ENCODE measurements at regions not wholly inside any gene's neighbourhood (a gene's known extent, or its start where the extent isn't known, plus 50 kb on each side); places are given as distances from the start of the nearest gene placed in this dataset.

GRCh38 chr3:22474706-22475445, 723.9 kb upstream of the ZNF385D start:
- Mint-ChIP-seq H3K4me3 (no peak overlapping the region), H3K36me3 (no peaks in the 10 kb centered on the region), H3K4me1 (no peaks in the 10 kb centered on the region), H3K9me3 (peaks cover 15% of the 10 kb centered on the region), H3K27ac (no peak overlapping the region)
- ATAC-seq (no peak), DNase-seq (ENCODE audit: low spot score in 2 of 2) (no peak)

- Mint-ChIP-seq H3K36me3 (no peaks in the 10 kb centered on the region), H3K27ac (no peak overlapping the region), H3K4me3 (no peak overlapping the region), H3K9me3 (peaks cover 16% of the 10 kb centered on the region), H3K4me1 (no peaks in the 10 kb centered on the region)
- DNase-seq (ENCODE audit: low spot score in 2 of 2) (no peak), ATAC-seq (no peak)
Observed at GRCh38 chr3:22475665-22476240, 724.7 kb upstream of the ZNF385D start.

- Mint-ChIP-seq H3K4me1 (no peaks in the 10 kb centered on the region), H3K9me3 (peaks cover 15% of the 10 kb centered on the region), H3K4me3 (no peak overlapping the region), H3K27ac (no peak overlapping the region), H3K36me3 (no peaks in the 10 kb centered on the region)
- DNase-seq (ENCODE audit: low spot score in 2 of 2), result no peak
- no peak for ATAC-seq
Observed at GRCh38 chr3:22476976-22477375, 726.0 kb upstream of the ZNF385D start.

- DNase-seq (ENCODE audit: low spot score in 2 of 2), result no peak
- H3K27ac Mint-ChIP-seq, result no peak overlapping the region
- H3K4me3 Mint-ChIP-seq, result no peak overlapping the region
- H3K36me3 Mint-ChIP-seq, result no peaks in the 10 kb centered on the region
- H3K4me1 Mint-ChIP-seq, result no peaks in the 10 kb centered on the region
- ATAC-seq, result no peak
- peaks cover 4% of the 10 kb centered on the region for H3K9me3 Mint-ChIP-seq
Observed at GRCh38 chr3:22485954-22486353, 717.2 kb upstream of the UBE2E2 start.

DNA sequence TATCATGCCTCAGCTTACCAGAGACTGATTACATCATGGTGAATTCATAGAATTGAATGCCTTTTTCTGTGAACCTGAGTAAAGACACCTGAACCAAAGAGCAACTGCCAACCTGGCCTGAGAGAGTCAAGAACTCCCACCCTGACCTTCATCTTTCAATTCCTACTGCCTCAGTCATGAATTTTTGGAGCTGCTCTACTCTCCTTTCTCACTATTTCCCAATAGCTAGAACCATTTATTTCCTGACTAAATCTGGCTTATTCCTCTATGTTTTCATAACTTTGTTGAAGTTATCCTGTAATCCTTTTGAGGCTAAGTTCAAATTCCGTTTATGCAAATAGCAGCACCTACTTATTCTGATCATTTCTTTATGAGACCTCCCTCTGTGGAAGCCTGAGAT, 712.4 kb upstream of the UBE2E2 start:
- H3K9me3 Mint-ChIP-seq, result peaks cover 7% of the 10 kb centered on the region
- no peaks in the 10 kb centered on the region for H3K4me1 Mint-ChIP-seq
- H3K4me3 Mint-ChIP-seq, result no peak overlapping the region
- ATAC-seq, result no peak
- H3K36me3 Mint-ChIP-seq, result no peaks in the 10 kb centered on the region
- no peak for DNase-seq (ENCODE audit: low spot score in 2 of 2)
- no peak overlapping the region for H3K27ac Mint-ChIP-seq

DNA sequence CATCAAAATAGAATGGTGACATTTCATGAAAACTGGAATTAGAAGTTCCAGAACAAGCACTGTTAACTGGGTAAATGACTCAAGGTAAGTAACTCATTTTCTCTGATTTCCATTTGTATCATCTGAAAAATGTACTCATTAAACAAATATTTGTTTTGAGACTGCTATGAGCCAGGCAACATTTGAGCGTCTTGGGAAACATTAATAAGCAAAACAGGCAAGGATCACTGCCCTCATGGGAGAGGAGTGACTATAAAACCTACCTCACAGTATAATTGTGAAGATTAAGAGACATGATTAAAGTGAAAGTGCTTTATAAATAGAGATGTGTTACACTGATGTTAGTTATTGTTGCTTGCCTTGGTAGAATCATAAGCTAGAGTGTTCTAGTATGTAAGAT, 711.8 kb upstream of the UBE2E2 start:
- ATAC-seq, result no peak
- no peaks in the 10 kb centered on the region for H3K4me1 Mint-ChIP-seq
- no peaks in the 10 kb centered on the region for H3K36me3 Mint-ChIP-seq
- no peak overlapping the region for H3K27ac Mint-ChIP-seq
- H3K4me3 Mint-ChIP-seq, result no peak overlapping the region
- peaks cover 7% of the 10 kb centered on the region for H3K9me3 Mint-ChIP-seq
- no peak for DNase-seq (ENCODE audit: low spot score in 2 of 2)

DNA sequence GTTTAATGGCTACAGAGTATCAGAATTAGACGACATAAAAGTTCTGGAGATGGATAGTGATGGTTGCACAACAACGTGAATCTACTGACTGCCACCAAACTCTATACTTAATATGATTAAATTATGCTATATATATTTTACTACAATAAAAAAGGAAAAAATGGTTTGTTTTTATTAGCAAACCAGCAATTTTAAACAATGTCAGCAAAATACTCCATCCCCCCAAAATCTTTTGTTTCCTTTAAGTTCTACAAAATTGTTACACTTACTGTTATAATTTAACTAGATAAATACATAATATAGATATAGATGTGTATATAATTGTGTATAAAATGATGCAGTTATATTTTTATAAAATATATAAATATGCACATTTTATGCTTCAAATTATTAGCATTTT, 710.8 kb upstream of the UBE2E2 start:
- no peaks in the 10 kb centered on the region for H3K4me1 Mint-ChIP-seq
- no peak for DNase-seq (ENCODE audit: low spot score in 2 of 2)
- no peak overlapping the region for H3K4me3 Mint-ChIP-seq
- ATAC-seq, result no peak
- no peaks in the 10 kb centered on the region for H3K36me3 Mint-ChIP-seq
- peaks cover 14% of the 10 kb centered on the region for H3K9me3 Mint-ChIP-seq
- H3K27ac Mint-ChIP-seq, result no peak overlapping the region

- no peak overlapping the region for H3K27ac Mint-ChIP-seq
- no peaks in the 10 kb centered on the region for H3K4me1 Mint-ChIP-seq
- DNase-seq (ENCODE audit: low spot score in 2 of 2), result no peak
- H3K36me3 Mint-ChIP-seq, result no peaks in the 10 kb centered on the region
- H3K4me3 Mint-ChIP-seq, result no peak overlapping the region
- H3K9me3 Mint-ChIP-seq, result peaks cover 22% of the 10 kb centered on the region
- no peak for ATAC-seq
Observed at GRCh38 chr3:22495241-22495640, 707.9 kb upstream of the UBE2E2 start.

GRCh38 chr3:22495791-22496190, 707.3 kb upstream of the UBE2E2 start:
- Mint-ChIP-seq H3K4me3 (no peak overlapping the region), H3K4me1 (no peaks in the 10 kb centered on the region), H3K36me3 (no peaks in the 10 kb centered on the region), H3K9me3 (peaks cover 22% of the 10 kb centered on the region), H3K27ac (no peak overlapping the region)
- DNase-seq (ENCODE audit: low spot score in 2 of 2), result no peak
- ATAC-seq, result no peak

DNA sequence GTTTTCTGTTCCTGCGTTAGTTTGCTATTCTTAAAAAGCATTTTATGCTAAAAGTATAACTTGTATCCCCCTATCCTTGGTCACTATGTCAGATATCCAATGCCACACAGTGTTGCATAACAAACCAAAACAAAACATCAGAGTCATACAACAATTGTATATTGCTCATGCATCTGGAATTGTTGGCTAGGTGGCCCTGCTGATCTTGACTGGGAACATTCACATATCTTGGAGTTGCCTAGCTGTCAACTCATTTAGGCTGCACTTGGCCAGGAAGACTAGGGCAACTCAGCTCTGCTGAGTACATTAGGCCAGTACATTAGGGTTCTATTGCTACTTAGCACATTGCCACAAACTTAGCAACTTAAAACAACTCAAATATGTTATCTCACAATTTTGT, 706.5 kb upstream of the UBE2E2 start:
- no peaks in the 10 kb centered on the region for H3K4me1 Mint-ChIP-seq
- no peaks in the 10 kb centered on the region for H3K36me3 Mint-ChIP-seq
- ATAC-seq (no peak), DNase-seq (ENCODE audit: low spot score in 2 of 2) (no peak)
- no peak overlapping the region for H3K4me3 Mint-ChIP-seq
- no peak overlapping the region for H3K27ac Mint-ChIP-seq
- H3K9me3 Mint-ChIP-seq, result peaks cover 18% of the 10 kb centered on the region

- no peaks in the 10 kb centered on the region for H3K36me3 Mint-ChIP-seq
- no peak for DNase-seq (ENCODE audit: low spot score in 2 of 2)
- no peak for ATAC-seq
- H3K27ac Mint-ChIP-seq, result no peak overlapping the region
- H3K4me3 Mint-ChIP-seq, result no peak overlapping the region
- no peaks in the 10 kb centered on the region for H3K4me1 Mint-ChIP-seq
- peaks cover 9% of the 10 kb centered on the region for H3K9me3 Mint-ChIP-seq
Observed at GRCh38 chr3:22506871-22507270, 696.3 kb upstream of the UBE2E2 start.

DNA sequence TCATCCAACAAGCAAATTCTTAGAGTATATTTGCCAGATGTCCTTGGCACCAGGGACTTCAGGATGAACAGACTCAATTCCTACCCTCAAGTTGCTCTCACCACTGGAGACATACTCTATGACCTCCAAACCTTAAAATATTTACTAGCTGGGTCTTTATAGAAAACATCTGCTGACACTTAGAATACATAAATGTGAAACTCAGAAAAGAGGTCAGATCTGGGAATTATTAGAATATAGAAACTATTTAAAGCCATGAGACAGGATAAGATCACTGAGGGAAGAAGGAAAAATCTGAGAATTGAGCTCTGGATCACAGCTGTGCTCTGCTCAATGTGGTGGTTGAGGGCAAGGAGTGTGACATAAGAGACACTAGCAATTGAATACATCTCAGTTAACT, 695.4 kb upstream of the UBE2E2 start:
- no peak for DNase-seq (ENCODE audit: low spot score in 2 of 2)
- Mint-ChIP-seq H3K9me3 (peaks cover 11% of the 10 kb centered on the region), H3K4me3 (no peak overlapping the region), H3K36me3 (no peaks in the 10 kb centered on the region), H3K4me1 (no peaks in the 10 kb centered on the region), H3K27ac (no peak overlapping the region)
- ATAC-seq, result no peak

- H3K36me3 Mint-ChIP-seq, result no peaks in the 10 kb centered on the region
- DNase-seq (ENCODE audit: low spot score in 2 of 2), result no peak
- peaks cover 17% of the 10 kb centered on the region for H3K9me3 Mint-ChIP-seq
- no peaks in the 10 kb centered on the region for H3K4me1 Mint-ChIP-seq
- H3K27ac Mint-ChIP-seq, result no peak overlapping the region
- no peak for ATAC-seq
- no peak overlapping the region for H3K4me3 Mint-ChIP-seq
Observed at GRCh38 chr3:22523925-22524324, 679.2 kb upstream of the UBE2E2 start.

- Mint-ChIP-seq H3K4me1 (no peaks in the 10 kb centered on the region), H3K9me3 (peaks cover 12% of the 10 kb centered on the region), H3K4me3 (no peak overlapping the region), H3K27ac (no peak overlapping the region), H3K36me3 (no peaks in the 10 kb centered on the region)
- DNase-seq (ENCODE audit: low spot score in 2 of 2) (no peak), ATAC-seq (no peak)
Observed at GRCh38 chr3:22526266-22526837, 676.8 kb upstream of the UBE2E2 start.

DNA sequence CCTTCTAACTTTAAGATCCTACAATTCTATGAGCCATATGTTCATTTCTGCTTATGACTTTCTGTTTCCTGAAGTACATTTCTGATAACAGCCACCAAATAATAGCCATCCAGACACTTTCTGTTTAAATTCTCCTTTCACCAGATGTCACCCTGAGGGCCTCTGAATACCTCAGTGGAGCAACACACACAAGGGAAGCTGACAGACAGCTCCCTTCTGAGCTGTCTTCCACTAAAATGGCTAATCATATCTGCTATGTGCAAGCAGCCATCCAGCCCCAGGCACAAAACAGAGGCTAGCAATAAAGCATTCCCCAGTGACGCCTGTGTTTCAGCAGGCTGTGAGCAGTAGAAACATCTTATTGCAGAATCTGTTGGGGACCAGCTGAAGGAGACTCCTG, 666.6 kb upstream of the UBE2E2 start:
- ATAC-seq (no peak), DNase-seq (ENCODE audit: low spot score in 2 of 2) (no peak)
- Mint-ChIP-seq H3K27ac (no peak overlapping the region), H3K4me3 (no peak overlapping the region), H3K9me3 (peaks cover 9% of the 10 kb centered on the region), H3K4me1 (no peaks in the 10 kb centered on the region), H3K36me3 (no peaks in the 10 kb centered on the region)

GRCh38 chr3:22537560-22537959, 665.6 kb upstream of the UBE2E2 start:
- H3K4me3 Mint-ChIP-seq, result no peak overlapping the region
- ATAC-seq, result no peak
- no peaks in the 10 kb centered on the region for H3K4me1 Mint-ChIP-seq
- H3K9me3 Mint-ChIP-seq, result peaks cover 16% of the 10 kb centered on the region
- no peak for DNase-seq (ENCODE audit: low spot score in 2 of 2)
- no peaks in the 10 kb centered on the region for H3K36me3 Mint-ChIP-seq
- H3K27ac Mint-ChIP-seq, result no peak overlapping the region
